WTC11 (cell line): ENCODE measurements at regions not wholly inside any gene's neighbourhood (a gene's known extent, or its start where the extent isn't known, plus 50 kb on each side); places are given as distances from the start of the nearest gene placed in this dataset.

ENCODE experiments used
- ATAC-seq: fragments of 200-7000 bp; cut with Tn5 transposase; 2 replicates; pipeline ENCODE4 v1.10.0; 2021; ENCODE audit warnings: mild to moderate bottlenecking, moderate library complexity
- CTCF ChIA-PET: fragments of 300-600 bp; sonication (Branson Sonifier 250); formaldehyde crosslinking; loops from one replicate; lab custom pipeline; 2021; ENCODE audit warnings: antibody characterized with exemption; lab: Charles Lee
- POLR2A ChIA-PET: fragments of 350-600 bp; sonication (Branson Sonifier 250); formaldehyde crosslinking; loops from one replicate; lab custom pipeline; 2021; ENCODE audit warnings: antibody characterized with exemption; lab: Charles Lee
- DNase-seq: peaks from one replicate; pipeline ENCODE4 v3.0.0; 2021; ENCODE audit warnings: low spot score
- H3K27ac Mint-ChIP-seq: 2 replicates; pipeline ENCODE4 v1.8.0; 2021; ENCODE audit warnings: mixed read lengths
- H3K27me3 Mint-ChIP-seq: 2 replicates; pipeline ENCODE4 v1.8.0; 2021; ENCODE audit warnings: low read depth, mild to moderate bottlenecking, moderate library complexity, mixed read lengths
- H3K36me3 Mint-ChIP-seq: 2 replicates; pipeline ENCODE4 v1.8.0; 2021; ENCODE audit warnings: mixed read lengths
- H3K4me1 Mint-ChIP-seq: 2 replicates; pipeline ENCODE4 v1.8.0; 2022; ENCODE audit warnings: mixed read lengths
- H3K4me3 Mint-ChIP-seq: 2 replicates; pipeline ENCODE4 v1.8.0; 2021; ENCODE audit warnings: mild to moderate bottlenecking, moderate library complexity, mixed read lengths
- H3K9me3 Mint-ChIP-seq: 2 replicates; pipeline ENCODE4 v1.8.0; 2021; ENCODE audit warnings: mixed read lengths
- ATF1 ChIP-seq: sonication (generic); formaldehyde crosslinking; IDR thresholded peaks from 2 replicates; pipeline ENCODE4 v1.8.1; 2023; ENCODE audit warnings: mild to moderate bottlenecking, moderate library complexity, missing genetic modification reagents
- CBFB ChIP-seq: sonication (generic); formaldehyde crosslinking; IDR thresholded peaks from 2 replicates; pipeline ENCODE4 v1.8.1; 2022; ENCODE audit warnings: mild to moderate bottlenecking, low read depth, missing genetic modification reagents
- E2F4 ChIP-seq: sonication (generic); formaldehyde crosslinking; IDR thresholded peaks from 2 replicates; pipeline ENCODE4 v1.8.1; 2022; ENCODE audit warnings: low read depth, mild to moderate bottlenecking, moderate library complexity, missing genetic modification reagents, borderline replicate concordance
- E2F5 ChIP-seq: sonication (generic); formaldehyde crosslinking; IDR thresholded peaks from 2 replicates; pipeline ENCODE4 v1.8.1; 2022; ENCODE audit warnings: mild to moderate bottlenecking, moderate library complexity, missing genetic modification reagents
- ELF4 ChIP-seq: sonication (generic); formaldehyde crosslinking; IDR thresholded peaks from 2 replicates; pipeline ENCODE4 v1.8.1; 2022; ENCODE audit warnings: low read depth, mild to moderate bottlenecking, moderate library complexity, missing genetic modification reagents
- EMX1 ChIP-seq: fragments of 250-450 bp; sonication (Bioruptor Pico); IDR thresholded peaks from 2 replicates; pipeline ENCODE4 v1.8.0; 2021; ENCODE audit warnings: mild to moderate bottlenecking
- GABPB1 ChIP-seq: sonication (generic); formaldehyde crosslinking; IDR thresholded peaks from 2 replicates; pipeline ENCODE4 v1.8.1; 2023; ENCODE audit warnings: mild to moderate bottlenecking, missing genetic modification reagents
- HMGXB4 ChIP-seq: sonication (generic); formaldehyde crosslinking; IDR thresholded peaks from 2 replicates; pipeline ENCODE4 v1.8.1; 2023; ENCODE audit warnings: mild to moderate bottlenecking, moderate library complexity, missing genetic modification reagents
- KAT7 ChIP-seq: sonication (generic); formaldehyde crosslinking; IDR thresholded peaks from 2 replicates; pipeline ENCODE4 v1.8.1; 2023; ENCODE audit warnings: missing genetic modification reagents, mild to moderate bottlenecking, borderline replicate concordance
- MAX ChIP-seq: sonication (generic); formaldehyde crosslinking; IDR thresholded peaks from 2 replicates; pipeline ENCODE4 v1.8.0; 2022; ENCODE audit warnings: mild to moderate bottlenecking, missing genetic modification reagents
- MLX ChIP-seq: sonication (generic); formaldehyde crosslinking; IDR thresholded peaks from 2 replicates; pipeline ENCODE4 v1.8.1; 2023; ENCODE audit warnings: mild to moderate bottlenecking, missing genetic modification reagents, moderate library complexity
- MXD4 ChIP-seq: fragments of 250-450 bp; sonication (Bioruptor Pico); IDR thresholded peaks from 2 replicates; pipeline ENCODE4 v1.8.0; 2021; ENCODE audit warnings: mild to moderate bottlenecking, moderate library complexity, borderline replicate concordance
- NR2C2 ChIP-seq: sonication (generic); formaldehyde crosslinking; IDR thresholded peaks from 2 replicates; pipeline ENCODE4 v1.8.0; 2022; ENCODE audit warnings: mild to moderate bottlenecking, missing genetic modification reagents
- PRRX2 ChIP-seq: fragments of 250-450 bp; sonication (Bioruptor Pico); IDR thresholded peaks from 2 replicates; pipeline ENCODE4 v1.8.0; 2021; ENCODE audit warnings: mild to moderate bottlenecking
- TCF7 ChIP-seq: sonication (generic); formaldehyde crosslinking; IDR thresholded peaks from 2 replicates; pipeline ENCODE4 v1.8.0; 2022; ENCODE audit warnings: mild to moderate bottlenecking, low read depth, missing genetic modification reagents, moderate library complexity
- TEAD4 ChIP-seq: sonication (generic); formaldehyde crosslinking; IDR thresholded peaks from 2 replicates; pipeline ENCODE4 v1.8.0; 2022; ENCODE audit warnings: mild to moderate bottlenecking, missing genetic modification reagents
- ZBTB43 ChIP-seq: sonication (generic); formaldehyde crosslinking; IDR thresholded peaks from 2 replicates; pipeline ENCODE4 v1.8.1; 2023; ENCODE audit warnings: mild to moderate bottlenecking, missing genetic modification reagents
- ZNF121 ChIP-seq: sonication (generic); formaldehyde crosslinking; IDR thresholded peaks from 2 replicates; pipeline ENCODE4 v1.8.0; 2023; ENCODE audit warnings: missing genetic modification reagents
- ZNF263 ChIP-seq: sonication (generic); formaldehyde crosslinking; IDR thresholded peaks from 2 replicates; pipeline ENCODE4 v1.8.1; 2022; ENCODE audit warnings: low read depth, mild to moderate bottlenecking, moderate library complexity, missing genetic modification reagents
- ZNF396 ChIP-seq: fragments of 250-450 bp; sonication (Bioruptor Pico); IDR thresholded peaks from 2 replicates; pipeline ENCODE4 v1.8.0; 2021; ENCODE audit warnings: mild to moderate bottlenecking, moderate library complexity, borderline replicate concordance

GRCh38 chr9:78439866-78440830 is 143.2 kb downstream of the PSAT1 start (continued):
- TF ChIP-seq ELF4 (CRISPR knock-in tag) (no peak), E2F4 (CRISPR knock-in tag) (no peak), HMGXB4 (no peak), TCF7 (no peak), ZNF396 (CRISPR knock-in tag) (no peak), ZNF121 (CRISPR knock-in tag) (0 out of 2 replicates have a peak, but pooled peaks have one; percentile 11), KAT7 (CRISPR knock-in tag) (no peak)

GRCh38 chr9:78441396-78441795 is 144.5 kb downstream of the PSAT1 start:
- no peak for TF ChIP-seq E2F5 (CRISPR knock-in tag)
- TF ChIP-seq TCF7: no peak
- TF ChIP-seq MLX (CRISPR knock-in tag): no peak
- no peak for TF ChIP-seq MAX (CRISPR knock-in tag)
- TF ChIP-seq ZBTB43 (CRISPR knock-in tag): no peak
- no peak for TF ChIP-seq CBFB (CRISPR knock-in tag)
- TF ChIP-seq, all 79 proteins: peak for 0
- Mint-ChIP-seq H3K27ac (no peak overlapping the region), H3K9me3 (peaks cover 17% of the 10 kb centered on the region), H3K4me3 (no peak overlapping the region), H3K36me3 (peaks cover 24% of the 10 kb centered on the region), H3K4me1 (peaks cover 35% of the 10 kb centered on the region), H3K27me3 (no peaks in the 10 kb centered on the region)
- ChIA-PET POLR2A (no interaction called here), CTCF (no interaction called here)
- DNase-seq (no peak), ATAC-seq (no peak)

GRCh38 chr9:78441822-78442431 is 145.0 kb downstream of the PSAT1 start:
- Mint-ChIP-seq H3K27me3 (no peaks in the 10 kb centered on the region), H3K4me1 (peaks cover 35% of the 10 kb centered on the region), H3K4me3 (no peak overlapping the region), H3K27ac (no peak overlapping the region), H3K36me3 (peaks cover 27% of the 10 kb centered on the region), H3K9me3 (peaks cover 21% of the 10 kb centered on the region)
- ATAC-seq: no peak
- DNase-seq: no peak
- TF ChIP-seq TEAD4 (CRISPR knock-in tag) (no peak), E2F5 (CRISPR knock-in tag) (no peak), ZNF263 (CRISPR knock-in tag) (no peak), PRRX2 (CRISPR knock-in tag) (no peak), NR2C2 (CRISPR knock-in tag) (no peak), ATF1 (CRISPR knock-in tag) (no peak), GABPB1 (no peak), EMX1 (CRISPR knock-in tag) (no peak), MXD4 (no peak)
- ChIA-PET CTCF (interaction anchor here (1.3 kb wide), 1 partner anchor 139 kb away, joined by 3 read pairs; no protein-coding TSS in a partner anchor), POLR2A (no interaction called here)
